Epidermal melanocyte (primary cell): ENCODE measurements at regions not wholly inside any gene's neighbourhood (a gene's known extent, or its start where the extent isn't known, plus 50 kb on each side); places are given as distances from the start of the nearest gene placed in this dataset.
"Not testable (repeated sequence)": the region's sequence is repeated elsewhere in the genome, so short reads cannot be mapped to it uniquely, and the experiment has no call there.

Experiments used
- DNase-seq: peaks from one replicate; pipeline ENCODE4 v3.0.0; 2011; ENCODE audit warnings: low spot score; ENCODE audit not compliant: insufficient read length

DNA sequence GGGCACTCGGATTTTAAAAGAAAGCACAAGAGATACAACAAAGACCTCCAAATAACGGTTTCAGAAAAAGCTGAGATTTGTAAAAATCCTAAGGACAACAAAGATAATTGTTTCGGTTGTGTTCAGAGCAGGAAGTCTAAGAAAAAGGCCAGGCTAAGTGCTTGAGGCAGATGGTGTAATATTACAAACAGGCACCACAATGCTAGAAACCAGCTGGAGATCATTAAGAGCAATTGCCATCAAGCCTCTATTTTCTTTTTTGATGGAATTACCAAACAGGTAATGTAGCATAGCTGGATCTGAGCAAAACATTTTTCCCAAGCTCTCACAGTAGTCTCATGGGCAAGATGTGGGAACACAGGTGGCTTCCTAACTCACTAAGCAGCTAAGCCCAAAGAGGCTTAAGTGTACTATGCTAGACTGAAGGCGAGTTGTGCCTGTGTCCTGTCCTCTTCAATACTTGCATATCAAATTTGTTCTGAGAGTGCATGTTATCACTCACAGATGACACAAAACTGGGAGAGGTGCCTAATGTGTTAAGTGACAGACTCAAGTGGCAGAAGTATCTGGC, 161.6 kb downstream of the GLUL start:
- DNase-seq: no peak

DNA sequence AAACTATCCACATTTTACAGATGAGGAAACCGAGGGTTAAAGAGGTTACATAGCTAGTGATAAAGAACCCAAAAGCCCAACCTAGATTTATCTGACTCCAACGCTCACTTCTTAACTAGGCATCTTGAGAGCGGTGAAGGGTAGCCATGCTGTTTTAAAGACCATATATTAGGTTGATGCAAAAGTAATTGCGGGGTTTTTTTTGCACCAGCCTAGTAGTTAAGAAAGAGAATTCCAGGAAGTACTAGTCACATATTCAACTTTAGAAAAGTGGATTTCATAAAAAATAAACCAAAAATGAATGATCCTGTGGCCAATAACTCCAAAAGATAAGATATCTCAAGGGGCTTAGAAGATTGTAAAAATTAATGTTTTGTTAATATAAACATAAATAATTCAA, 162.1 kb downstream of the GLUL start:
- no peak for DNase-seq

DNA sequence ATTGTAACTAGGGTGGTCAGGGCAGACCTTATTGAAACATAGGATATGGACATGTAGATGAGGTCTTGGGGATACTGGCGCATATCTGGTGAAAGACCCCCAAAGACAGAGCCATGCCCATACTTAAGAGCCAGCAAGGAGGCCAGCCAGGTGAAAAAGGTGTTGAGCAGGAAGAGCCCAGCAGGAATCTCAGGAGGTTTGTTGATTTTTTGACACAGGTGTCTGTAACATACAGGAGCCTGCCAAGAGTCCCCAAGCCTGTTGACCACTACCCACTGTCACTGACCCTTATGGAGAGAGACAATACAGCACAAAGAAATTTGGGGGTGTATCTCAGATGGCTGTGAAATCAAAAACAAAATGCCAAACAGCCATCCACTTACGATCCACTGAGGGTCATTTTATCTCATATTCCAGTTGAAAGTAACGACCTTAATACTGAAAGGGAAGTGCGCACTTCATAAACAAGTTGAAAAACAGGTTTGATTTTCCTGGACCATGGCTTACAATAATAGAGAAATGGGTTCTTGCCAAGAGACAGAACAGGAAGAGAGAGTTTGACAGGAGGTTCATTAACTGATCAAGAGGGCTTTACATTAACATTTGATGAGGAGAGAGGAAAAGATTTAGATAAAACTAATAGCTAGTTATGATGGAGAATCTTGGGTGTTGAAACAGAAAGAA, 163.6 kb downstream of the GLUL start:
- no peak for DNase-seq

GRCh38 chr1:182226618-182227017, 165.0 kb downstream of the GLUL start:
- DNase-seq: no peak

DNA sequence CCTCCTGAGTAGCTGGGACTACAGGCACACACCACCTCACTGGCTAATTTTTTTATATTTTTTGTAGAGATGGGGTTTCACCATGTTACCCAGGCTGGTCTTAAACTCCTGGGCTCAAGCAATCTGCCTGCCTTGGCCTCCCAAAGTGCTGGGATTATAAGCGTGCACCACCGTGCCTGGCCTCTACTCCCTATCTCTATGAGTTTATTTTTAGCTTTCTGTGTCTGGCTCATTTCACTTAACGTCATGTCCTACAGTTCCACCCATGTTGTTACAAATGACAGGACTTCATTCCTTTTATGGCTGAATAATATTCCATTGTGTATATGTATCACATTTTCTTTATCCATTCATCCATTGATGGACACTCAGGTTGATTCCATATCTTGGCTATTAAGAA, 164.2 kb upstream of the ZNF648 start:
- not testable (repeated sequence) for DNase-seq

DNA sequence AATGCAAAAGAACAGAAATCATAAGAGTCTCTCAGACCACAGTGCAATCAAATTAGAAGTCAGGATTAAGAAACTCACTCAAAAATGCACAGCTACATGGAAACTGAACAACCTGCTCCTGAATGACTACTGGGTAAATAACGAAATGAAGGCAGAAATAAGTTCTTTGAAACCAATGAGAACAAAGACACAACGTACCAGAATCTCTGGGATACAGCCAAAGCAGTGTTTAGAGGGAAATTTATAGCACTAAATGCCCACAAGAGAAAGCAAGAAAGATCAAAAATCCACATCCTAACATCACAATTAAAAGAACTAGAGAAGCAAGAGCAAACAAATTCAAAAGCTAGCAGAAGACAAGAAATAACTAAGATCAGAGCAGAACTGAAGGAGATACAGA, 160.5 kb upstream of the ZNF648 start:
- DNase-seq: not testable (repeated sequence)

- DNase-seq: not testable (repeated sequence)
Observed at GRCh38 chr1:182221367-182221766, 159.9 kb upstream of the ZNF648 start.

- no peak for DNase-seq
Observed at GRCh38 chr1:182217967-182218366, 156.5 kb upstream of the ZNF648 start.

DNA sequence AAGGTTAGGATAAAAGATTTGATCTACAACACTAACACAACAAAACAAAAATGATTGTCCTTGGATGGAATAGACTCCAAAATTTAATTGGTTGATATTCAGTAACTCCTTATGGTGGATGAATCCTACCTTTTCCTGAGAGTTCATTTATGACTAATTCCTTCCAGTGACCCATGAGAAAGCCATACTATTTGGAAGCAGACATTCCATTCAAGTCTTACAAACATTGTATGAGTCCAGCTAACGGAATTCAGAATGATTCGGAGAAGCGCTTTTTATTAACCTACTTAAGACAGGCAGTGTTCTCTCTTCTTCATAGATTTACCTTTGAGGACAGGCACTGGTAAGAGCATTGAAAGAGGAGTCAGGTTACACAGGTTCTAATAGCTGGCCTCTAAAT, 155.6 kb upstream of the ZNF648 start:
- DNase-seq: no peak

DNA sequence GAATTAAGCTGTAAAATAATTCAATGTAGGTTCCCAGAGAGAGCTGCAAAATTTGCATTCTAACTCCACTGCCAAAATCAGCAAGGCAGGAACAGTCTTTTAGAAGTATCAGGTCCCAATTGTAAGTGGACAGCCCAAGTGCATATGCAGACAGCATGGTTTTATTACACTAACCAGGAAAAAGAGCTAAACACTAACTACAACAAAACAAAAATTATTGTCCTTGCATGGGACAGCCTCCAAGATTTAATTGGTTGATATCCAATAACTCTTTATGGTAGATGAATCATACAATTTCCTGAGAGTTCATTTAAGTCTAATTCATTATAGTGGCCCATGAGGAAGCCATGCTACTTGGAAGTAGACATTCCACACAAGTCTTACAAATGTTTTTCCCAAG, 154.3 kb upstream of the ZNF648 start:
- DNase-seq: peak; percentile 37

DNA sequence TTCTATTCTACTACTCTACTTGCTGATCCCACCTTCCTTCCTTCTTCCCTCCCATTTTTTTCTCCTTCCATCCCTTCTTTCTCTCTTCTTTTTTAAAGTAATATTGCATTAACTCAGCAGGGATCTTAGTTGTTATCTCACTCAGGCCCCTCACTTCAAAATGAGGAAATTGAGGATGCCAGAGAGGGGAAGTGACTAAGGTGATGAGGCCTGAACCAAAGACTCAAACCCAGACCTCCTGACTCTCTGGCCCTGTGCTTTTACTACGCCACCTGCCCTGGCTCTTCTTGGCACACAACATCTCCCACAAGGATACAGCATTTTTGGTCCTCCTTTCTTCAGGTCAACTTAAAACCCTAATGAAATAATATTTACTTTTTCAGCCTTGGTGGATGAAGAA, 151.7 kb upstream of the ZNF648 start:
- DNase-seq: no peak

GRCh38 chr1:182211386-182211785, 149.9 kb upstream of the ZNF648 start:
- no peak for DNase-seq

- DNase-seq: no peak
Observed at GRCh38 chr1:182210417-182210816, 148.9 kb upstream of the ZNF648 start.

- no peak for DNase-seq
Observed at GRCh38 chr1:182207300-182207699, 145.8 kb upstream of the ZNF648 start.

- no peak for DNase-seq
Observed at GRCh38 chr1:182206626-182207239, 145.2 kb upstream of the ZNF648 start.

DNA sequence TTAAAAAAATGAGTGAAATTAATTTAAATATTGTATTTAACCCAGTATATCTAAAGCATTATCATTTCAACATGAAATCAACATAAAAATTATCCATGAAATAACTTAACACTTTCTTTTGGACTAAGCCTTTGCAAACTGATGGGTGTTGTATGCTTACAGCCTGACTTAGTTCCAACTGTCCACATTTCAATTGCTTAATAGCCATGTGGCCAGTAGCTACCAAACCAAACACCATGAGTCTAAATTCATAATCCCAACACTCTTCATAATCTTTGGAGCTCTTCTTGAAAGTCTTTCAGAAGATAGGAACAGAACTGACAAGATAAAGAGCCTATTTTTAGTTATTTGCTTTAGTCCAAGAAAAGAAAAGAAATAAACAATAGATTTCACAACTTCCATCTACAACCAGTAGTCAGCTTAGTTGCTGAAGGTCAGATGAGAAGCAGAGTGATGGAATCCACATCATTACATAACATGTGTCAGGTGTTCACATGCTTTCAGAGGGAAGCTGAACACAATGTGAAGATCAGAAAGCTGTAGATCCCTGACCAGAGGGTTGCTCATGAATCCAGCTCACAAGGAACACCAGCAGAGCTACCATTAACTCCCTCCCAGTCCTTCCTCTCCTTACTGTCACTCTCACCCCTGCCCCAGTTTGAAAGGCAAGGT, 144.0 kb upstream of the ZNF648 start:
- DNase-seq: no peak

GRCh38 chr1:182203191-182203875, 141.8 kb upstream of the ZNF648 start:
- DNase-seq: no peak

GRCh38 chr1:182201490-182201889, 140.0 kb upstream of the ZNF648 start:
- DNase-seq: not testable (repeated sequence)

DNA sequence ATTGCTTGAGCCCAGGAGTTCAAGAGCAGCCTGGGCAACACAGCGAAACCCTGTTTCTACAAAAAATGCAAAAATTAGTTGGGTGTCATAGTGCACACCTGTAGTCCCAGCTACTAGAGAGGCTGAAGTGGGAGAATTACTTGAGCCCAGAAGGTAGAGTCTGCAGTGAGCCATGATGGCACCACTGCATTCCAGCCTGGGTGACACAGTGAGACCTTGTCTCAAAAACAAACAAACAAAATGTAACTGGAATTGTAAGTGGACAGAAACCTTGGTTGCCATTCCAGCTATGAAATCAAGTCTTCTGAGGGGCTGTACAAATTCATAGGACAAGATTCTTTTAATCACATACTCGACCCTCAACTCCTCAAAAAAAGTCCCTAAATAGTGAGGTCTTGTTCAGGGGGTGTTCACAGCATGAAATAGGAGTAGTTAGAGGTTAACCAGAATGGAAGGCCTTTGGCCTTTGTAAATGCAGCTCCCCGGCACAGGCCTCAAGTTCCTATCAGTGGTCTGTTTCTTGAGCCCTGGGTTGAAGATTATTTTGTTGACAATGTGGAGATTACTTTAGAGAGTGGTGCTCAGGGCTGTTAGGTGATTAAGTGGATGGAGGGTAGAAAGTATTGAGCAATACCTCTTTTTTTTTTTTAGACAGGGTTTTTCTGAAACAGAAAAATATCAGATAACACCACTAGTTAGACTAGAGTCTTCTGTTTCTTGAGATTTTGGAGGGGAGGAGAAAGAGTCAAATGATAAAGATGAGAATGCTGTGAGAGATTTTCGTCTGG, 138.7 kb upstream of the ZNF648 start:
- DNase-seq: no peak

- DNase-seq: no peak
Observed at GRCh38 chr1:182198006-182198605, 136.6 kb upstream of the ZNF648 start.
